ENCODE measurements at regions not wholly inside any gene's neighbourhood (a gene's known extent, or its start where the extent isn't known, plus 50 kb on each side); places are given as distances from the start of the nearest gene placed in this dataset.

DNA sequence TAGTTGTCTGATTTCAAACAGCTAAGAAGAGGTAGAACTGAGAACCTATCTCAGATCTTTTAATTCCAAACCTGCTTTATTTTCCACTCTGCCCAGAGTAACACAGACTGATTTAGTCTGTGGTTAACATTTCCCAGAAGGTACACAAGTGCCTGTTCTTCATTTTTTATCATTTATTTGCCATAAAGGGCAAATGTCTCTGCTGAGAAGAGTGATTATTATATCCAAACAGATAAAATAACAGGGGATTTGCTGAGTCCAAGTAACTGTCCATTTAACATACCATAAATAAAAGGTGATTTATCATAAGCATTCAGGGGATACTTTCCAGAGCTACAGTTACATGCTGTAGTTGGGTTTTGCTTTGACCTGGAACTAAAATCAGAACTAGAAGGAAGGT lies 617.7 kb downstream of the MBD2 start:
- DNase-seq: no peak

DNA sequence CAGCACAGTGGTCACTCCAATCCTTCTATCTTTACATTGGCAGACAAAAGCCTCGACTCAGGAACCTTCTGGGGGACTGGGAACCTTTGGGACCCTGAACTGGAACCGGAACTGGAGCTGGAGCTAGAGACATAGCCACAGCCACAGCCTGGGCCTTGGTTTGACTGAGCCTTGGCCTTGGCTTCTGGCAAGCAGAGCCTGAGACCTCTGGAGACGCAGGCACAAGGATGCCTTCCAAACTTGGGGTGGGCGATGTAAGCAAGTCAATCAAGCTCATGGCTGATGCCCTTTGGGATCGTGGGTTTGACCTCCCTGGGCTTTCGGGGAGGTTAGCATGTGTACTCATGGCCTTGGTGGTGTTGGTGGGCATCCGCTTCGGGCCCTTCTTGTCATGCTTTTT lies 619.3 kb downstream of the MBD2 start:
- DNase-seq: no peak

DNA sequence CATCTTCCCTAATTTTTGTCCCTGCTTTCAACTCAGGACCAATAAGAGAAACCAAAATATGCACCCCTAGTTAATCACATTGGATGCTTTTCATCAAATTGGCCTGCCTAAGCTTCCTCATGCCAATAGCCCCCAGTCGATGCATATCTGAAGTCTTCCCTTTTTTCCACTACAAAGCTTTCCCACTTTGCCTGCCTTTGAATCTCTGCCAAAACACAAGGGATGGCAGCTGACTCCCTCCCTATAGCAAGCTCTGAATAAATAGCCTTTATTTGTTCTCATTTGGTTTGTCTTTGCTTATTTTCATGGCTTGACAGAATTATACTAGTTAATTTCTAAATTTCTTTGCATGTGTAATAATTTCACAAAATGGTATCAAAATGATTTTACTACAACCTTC lies 621.2 kb downstream of the MBD2 start:
- DNase-seq: no peak

GRCh38 chr18:53601344-53601743 lies 623.1 kb downstream of the MBD2 start:
- no peak for DNase-seq

- no peak for DNase-seq
These were observed 637.5 kb downstream of the MBD2 start for GRCh38 chr18:53586923-53587322.

Data from kidney glomerular epithelial cell (primary cell).